Omental fat pad (tissue), 3 donors: ENCODE measurements at regions not wholly inside any gene's neighbourhood (a gene's known extent, or its start where the extent isn't known, plus 50 kb on each side); places are given as distances from the start of the nearest gene placed in this dataset.

Experiments used
- ATAC-seq: fragments of 150-250 bp; one replicate; pipeline ENCODE4 v1.9.1; 2016; ENCODE audit warnings: mild to moderate bottlenecking, moderate library complexity; ENCODE audit not compliant: low FRiP score
- DNase-seq: peaks from one replicate; pipeline ENCODE4 v3.0.0-alpha.2; 2019; ENCODE audit warnings: low spot score
- TF ChIP-seq, protein P1 (sequence below), 3 donors: fragments of 450-650 bp; IDR thresholded peaks; one replicate each; pipeline ENCODE4 v1.5.1; 2016 to 2017; ENCODE audit warnings: antibody characterized with exemption in 3 of 3, mild to moderate bottlenecking in 3 of 3, moderate library complexity in 2 of 3

DNA sequence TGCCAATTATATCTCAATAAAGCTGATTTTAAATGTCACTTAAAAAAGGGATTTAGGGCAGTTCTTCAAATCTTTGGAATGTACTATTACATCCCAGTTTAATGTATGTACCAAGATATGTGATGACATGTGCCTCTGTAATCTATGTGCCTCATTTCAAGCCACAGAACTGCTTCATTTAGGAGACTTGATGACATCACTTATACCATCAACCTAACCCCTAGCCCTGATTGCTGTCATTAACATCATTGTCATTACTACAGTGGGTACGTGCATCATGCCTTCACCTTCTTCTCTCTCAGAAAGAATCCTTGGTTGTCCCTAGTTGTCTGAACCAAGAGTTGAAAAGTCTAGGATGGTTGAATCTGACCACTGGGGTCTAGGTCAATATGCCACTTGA lies 134.3 kb upstream of the RAB11FIP2 start:
- no peak for ATAC-seq
- no peak for DNase-seq
- TF ChIP-seq, protein P1, sequence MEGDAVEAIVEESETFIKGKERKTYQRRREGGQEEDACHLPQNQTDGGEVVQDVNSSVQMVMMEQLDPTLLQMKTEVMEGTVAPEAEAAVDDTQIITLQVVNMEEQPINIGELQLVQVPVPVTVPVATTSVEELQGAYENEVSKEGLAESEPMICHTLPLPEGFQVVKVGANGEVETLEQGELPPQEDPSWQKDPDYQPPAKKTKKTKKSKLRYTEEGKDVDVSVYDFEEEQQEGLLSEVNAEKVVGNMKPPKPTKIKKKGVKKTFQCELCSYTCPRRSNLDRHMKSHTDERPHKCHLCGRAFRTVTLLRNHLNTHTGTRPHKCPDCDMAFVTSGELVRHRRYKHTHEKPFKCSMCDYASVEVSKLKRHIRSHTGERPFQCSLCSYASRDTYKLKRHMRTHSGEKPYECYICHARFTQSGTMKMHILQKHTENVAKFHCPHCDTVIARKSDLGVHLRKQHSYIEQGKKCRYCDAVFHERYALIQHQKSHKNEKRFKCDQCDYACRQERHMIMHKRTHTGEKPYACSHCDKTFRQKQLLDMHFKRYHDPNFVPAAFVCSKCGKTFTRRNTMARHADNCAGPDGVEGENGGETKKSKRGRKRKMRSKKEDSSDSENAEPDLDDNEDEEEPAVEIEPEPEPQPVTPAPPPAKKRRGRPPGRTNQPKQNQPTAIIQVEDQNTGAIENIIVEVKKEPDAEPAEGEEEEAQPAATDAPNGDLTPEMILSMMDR (IDR thresholded peaks at IDR 0.05), result no peak

DNA sequence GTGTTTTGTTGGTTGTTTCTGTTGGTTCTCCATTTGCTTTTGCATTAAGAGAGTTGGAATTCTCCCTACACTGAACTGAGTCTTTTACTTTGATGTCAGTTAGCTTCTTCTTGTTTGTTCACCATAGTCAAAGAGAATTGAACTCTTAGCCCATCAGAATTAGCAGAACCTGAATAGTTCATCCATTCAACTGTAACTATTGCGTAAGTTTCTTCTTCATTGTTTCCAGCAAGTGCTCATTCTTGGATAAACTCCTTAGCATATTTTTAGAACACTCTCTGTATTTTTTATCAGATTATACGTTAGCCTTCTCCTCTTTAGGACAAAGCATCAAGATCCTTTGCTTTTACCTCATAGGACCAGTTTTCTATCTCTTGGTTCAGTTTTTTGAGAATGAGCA lies 128.4 kb upstream of the RAB11FIP2 start:
- TF ChIP-seq, protein P1 (IDR thresholded peaks at IDR 0.05), result no peak
- ATAC-seq (no peak), DNase-seq (no peak)

DNA sequence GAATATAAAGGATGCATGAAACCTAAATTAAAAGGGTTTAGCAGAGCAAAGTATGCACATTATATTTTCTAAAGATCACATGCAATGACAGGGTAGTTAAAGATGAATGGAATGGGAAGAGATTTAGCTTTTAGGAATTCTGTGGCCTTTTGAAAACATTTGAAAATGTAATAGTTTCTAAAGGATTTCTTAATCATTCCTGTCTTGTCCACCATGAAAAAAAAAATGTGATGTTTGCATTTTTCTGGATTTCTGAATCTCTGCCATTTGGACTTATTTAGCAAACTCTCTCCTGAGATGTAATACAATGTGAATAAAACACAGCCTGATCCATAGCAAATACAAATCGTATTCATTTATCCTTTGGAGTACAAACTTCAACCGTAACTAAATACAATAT lies 126.6 kb upstream of the RAB11FIP2 start:
- ATAC-seq (no peak), DNase-seq (no peak)
- TF ChIP-seq, protein P1 (IDR thresholded peaks at IDR 0.05), result no peak

DNA sequence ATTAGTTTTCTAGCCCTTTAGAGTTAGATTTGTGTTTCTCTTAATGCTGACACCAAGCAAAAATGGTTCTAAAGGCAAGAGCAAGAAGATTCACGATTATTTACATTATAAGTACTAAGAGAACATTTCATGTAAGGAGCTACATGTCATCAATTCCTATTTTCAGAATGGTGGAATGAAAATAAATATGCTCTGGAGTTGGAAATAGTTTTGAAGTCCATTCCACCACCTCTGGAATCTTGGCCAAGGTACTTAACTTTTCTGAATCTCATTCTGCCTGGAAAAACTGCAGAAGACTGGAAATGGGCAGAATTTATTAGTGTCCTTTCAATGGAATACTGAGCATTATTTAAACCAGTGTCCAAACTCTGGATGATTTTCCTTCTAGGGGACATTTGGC lies 125.1 kb upstream of the RAB11FIP2 start:
- TF ChIP-seq, protein P1 (IDR thresholded peaks at IDR 0.05), result no peak
- ATAC-seq, result no peak
- DNase-seq, result no peak

DNA sequence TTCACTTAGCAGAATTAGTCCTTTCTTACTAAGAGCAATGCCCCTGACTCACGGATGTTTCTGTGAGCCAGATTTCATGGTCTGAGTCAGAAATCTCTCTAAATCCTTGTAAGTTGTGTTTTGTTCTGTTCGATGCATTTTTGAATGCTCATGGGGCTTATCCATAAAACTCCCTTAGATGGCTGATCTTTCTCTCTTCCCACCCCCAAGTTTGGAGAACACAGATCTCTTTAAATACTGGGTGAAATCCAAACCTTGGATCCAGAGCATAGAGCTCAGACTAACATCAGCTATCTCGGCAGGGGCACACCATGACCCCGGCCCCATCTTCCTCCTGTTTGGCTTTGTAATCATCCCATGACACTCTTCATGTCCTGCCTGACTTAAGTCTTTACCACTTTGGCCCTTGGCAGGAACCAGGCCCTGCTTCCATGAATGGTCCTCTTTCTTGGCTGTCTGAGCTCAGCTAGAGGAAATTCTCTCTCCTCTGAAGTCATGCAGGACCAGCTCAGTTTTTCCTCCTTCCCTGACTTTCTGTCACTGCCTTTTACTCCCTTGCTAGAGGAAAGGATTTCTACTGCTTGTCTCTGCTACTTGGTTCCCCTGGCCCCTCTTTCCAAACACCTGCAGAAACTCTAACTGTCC lies 120.4 kb upstream of the RAB11FIP2 start:
- no peak for DNase-seq
- TF ChIP-seq, protein P1 (IDR thresholded peaks at IDR 0.05), result no peak
- ATAC-seq, result no peak

DNA sequence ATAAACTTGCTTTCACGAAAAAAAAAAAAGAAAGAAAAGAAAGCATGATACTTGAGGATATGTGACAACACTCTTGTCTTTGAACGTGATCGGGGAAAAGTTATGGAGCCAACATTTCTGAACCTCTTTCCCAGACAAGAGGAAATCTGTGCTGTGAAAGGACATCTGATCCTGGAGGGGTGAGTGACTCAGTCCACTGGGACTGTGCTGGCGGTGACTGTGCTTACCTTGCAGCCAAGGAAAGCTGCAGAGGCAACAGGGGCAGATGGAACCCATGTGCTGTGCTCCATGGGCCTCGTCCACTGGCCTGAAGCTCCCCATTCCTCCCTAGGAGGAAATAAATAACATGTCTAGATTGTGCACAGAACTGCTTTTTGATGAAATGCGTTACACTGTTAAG lies 116.5 kb upstream of the RAB11FIP2 start:
- DNase-seq (no peak), ATAC-seq (no peak)
- TF ChIP-seq, protein P1 (IDR thresholded peaks at IDR 0.05), result no peak

DNA sequence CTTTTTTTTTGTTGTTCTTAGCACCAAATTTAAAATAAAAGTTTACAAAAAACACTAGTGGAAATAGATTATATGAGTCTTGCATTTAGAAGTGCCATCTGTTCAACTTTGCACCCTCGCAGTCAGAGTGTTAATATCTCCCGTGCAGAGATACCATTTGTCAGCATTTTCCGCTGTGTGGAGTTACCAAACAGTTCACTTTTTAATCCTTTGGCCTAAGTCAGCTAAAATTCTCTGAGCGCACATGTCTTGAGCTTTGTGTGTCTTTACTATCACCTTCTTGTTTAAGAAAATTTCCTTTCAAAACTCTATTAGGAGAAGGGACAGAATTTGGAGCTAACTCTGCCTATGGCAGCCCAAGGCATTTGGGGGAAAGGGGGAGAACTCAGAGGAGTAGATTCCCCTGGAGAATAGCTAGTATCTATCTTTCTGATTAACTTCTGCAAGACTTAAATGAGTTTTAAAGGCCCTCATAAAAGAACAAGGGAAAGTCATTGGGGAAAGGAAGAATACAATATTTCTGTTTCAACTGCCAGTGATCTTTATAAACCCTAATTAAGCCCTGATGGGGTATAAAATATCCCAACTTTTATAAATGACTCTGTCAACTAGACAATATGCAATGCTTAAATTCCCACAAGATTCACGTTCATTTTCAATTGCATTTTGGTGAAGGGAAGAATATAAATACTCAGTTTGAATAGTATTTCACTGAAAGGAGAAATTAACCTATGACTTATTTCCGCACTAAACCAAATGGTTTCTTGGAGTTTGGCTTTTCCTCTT lies 114.9 kb upstream of the RAB11FIP2 start:
- TF ChIP-seq, protein P1 (IDR thresholded peaks at IDR 0.05), result no peak
- DNase-seq, result no peak
- no peak for ATAC-seq
